SK-N-SH (cell line): ENCODE measurements at regions not wholly inside any gene's neighbourhood (a gene's known extent, or its start where the extent isn't known, plus 50 kb on each side); places are given as distances from the start of the nearest gene placed in this dataset.

Source experiments
- CTCF ChIA-PET: fragments of 300-600, 350-600 bp; formaldehyde crosslinking; extraction: SDS; loops from one replicate; lab custom pipeline; 2021; lab: Yijun Ruan, JAX
- POLR2A ChIA-PET: fragments of 350-600 bp; sonication (Branson Sonifier 250); formaldehyde crosslinking; extraction: SDS; loops from one replicate; lab custom pipeline; 2020; ENCODE audit warnings: antibody characterized with exemption, inconsistent platforms; lab: Yijun Ruan, JAX
- DNase-seq: peaks from one replicate; pipeline ENCODE4 v3.0.0; 2012
- H2AFZ ChIP-seq: fragments of 200-600 bp; sonication (generic); 2 replicates; pipeline ENCODE4 v1.8.1; 2016; ENCODE audit warnings: antibody characterized with exemption, mild to moderate bottlenecking, low read depth
- H3F3A ChIP-seq: fragments of 200-600 bp; sonication (generic); replicated peaks from 2 replicates; pipeline ENCODE3; 2016; ENCODE audit warnings: antibody characterized with exemption, mild to moderate bottlenecking; ENCODE audit not compliant: insufficient read depth
- H3K27ac ChIP-seq, 2 experiments: fragments of 200-500 bp in 1 of 2; fragments of 200-600 bp in 1 of 2; sonication (Bioruptor generic) in 1 of 2; sonication (generic), shearing (Covaris generic) in 1 of 2; 2 replicates each; pipeline versions ENCODE4 v1.5.1 to v1.6.1; 2014 to 2016; ENCODE audit warnings: low read depth in 2 of 2, inconsistent platforms in 1 of 2, low read length in 1 of 2, mild to moderate bottlenecking in 1 of 2, mixed read lengths in 1 of 2
- H3K27me3 ChIP-seq: fragments of 200-600 bp; sonication (generic), shearing (Covaris generic); 2 replicates; pipeline ENCODE4 v1.6.1; 2016; ENCODE audit warnings: mixed run types; ENCODE audit not compliant: insufficient read depth
- H3K36me3 ChIP-seq, 2 experiments: fragments of 200-500 bp in 1 of 2; fragments of 200-600 bp in 1 of 2; sonication (Bioruptor generic) in 1 of 2; sonication (generic) in 1 of 2; replicated peaks in 1 of 2; 2 replicates each; pipeline versions ENCODE3 to v1.5.1; 2014 to 2016; ENCODE audit warnings: low read length in 1 of 2, mild to moderate bottlenecking in 1 of 2; ENCODE audit not compliant: insufficient read depth in 2 of 2, control insufficient read depth in 1 of 2
- H3K4me1 ChIP-seq, 2 experiments: fragments of 200-500 bp in 1 of 2; fragments of 200-600 bp in 1 of 2; sonication (Bioruptor generic) in 1 of 2; sonication (generic), shearing (Covaris generic) in 1 of 2; 2 replicates each; pipeline versions ENCODE4 v1.5.1 to v1.6.1; 2014 to 2016; ENCODE audit warnings: low read depth in 1 of 2, low read length in 1 of 2, mixed run types in 1 of 2; ENCODE audit not compliant: insufficient read depth in 2 of 2, control insufficient read depth in 1 of 2
- H3K4me2 ChIP-seq: fragments of 200-600 bp; sonication (generic), shearing (Covaris generic); 2 replicates; pipeline ENCODE4 v1.6.1; 2017; ENCODE audit warnings: mixed run types
- H3K4me3 ChIP-seq, 2 experiments: fragments of 200-500 bp in 1 of 2; fragments of 200-600 bp in 1 of 2; sonication (Bioruptor generic) in 1 of 2; sonication (generic), shearing (Covaris generic) in 1 of 2; 2 replicates each; pipeline versions ENCODE4 v1.5.1 to v1.8.1; 2014 to 2016; ENCODE audit warnings: low read depth in 2 of 2, inconsistent platforms in 1 of 2, low read length in 1 of 2, mild to moderate bottlenecking in 1 of 2, mixed read lengths in 1 of 2, moderate library complexity in 1 of 2
- H3K79me2 ChIP-seq: fragments of 200-600 bp; sonication (generic); 2 replicates; pipeline ENCODE4 v1.8.1; 2017; ENCODE audit warnings: mild to moderate bottlenecking; ENCODE audit not compliant: insufficient read depth
- H3K9ac ChIP-seq: fragments of 200-600 bp; sonication (generic); 2 replicates; pipeline ENCODE4 v1.6.1; 2017; ENCODE audit warnings: mixed run types
- H3K9me2 ChIP-seq: fragments of 200-600 bp; sonication (generic); 2 replicates; pipeline ENCODE4 v1.6.1; 2017; ENCODE audit warnings: mixed run types
- H3K9me3 ChIP-seq: fragments of 200-600 bp; sonication (generic); 2 replicates; pipeline ENCODE4 v1.6.1; 2017; ENCODE audit warnings: mixed run types, mild to moderate bottlenecking, moderate library complexity
- H4K20me1 ChIP-seq: fragments of 200-600 bp; sonication (generic); 2 replicates; pipeline ENCODE4 v1.6.1; 2017; ENCODE audit warnings: mild to moderate bottlenecking, mixed run types; ENCODE audit not compliant: insufficient read depth
- CTCF ChIP-seq: fragments of 200-600 bp; sonication (generic); IDR thresholded peaks from 2 replicates; pipeline ENCODE4 v1.6.1; 2017; ENCODE audit warnings: antibody characterized with exemption, mild to moderate bottlenecking, moderate library complexity
- ELF1 ChIP-seq: IDR thresholded peaks from 2 replicates; pipeline ENCODE4 v1.4.0; 2012
- EZH2phosphoT487 ChIP-seq: fragments of 200-600 bp; sonication (generic); IDR thresholded peaks from 2 replicates; pipeline ENCODE4 v1.6.1; 2017; ENCODE audit warnings: low read depth, mixed run types, mild to moderate bottlenecking, antibody characterized with exemption, moderate library complexity, borderline replicate concordance
- FOSL2 ChIP-seq: IDR thresholded peaks from 2 replicates; pipeline ENCODE4 v1.4.0; 2012; ENCODE audit warnings: low read depth, mild to moderate bottlenecking, moderate library complexity, borderline replicate concordance
- FOXJ3 ChIP-seq: sonication (generic); formaldehyde crosslinking; IDR thresholded peaks from 2 replicates; pipeline ENCODE4 v1.5.1; 2020; ENCODE audit warnings: mild to moderate bottlenecking, missing genetic modification reagents
- GABPA ChIP-seq: IDR thresholded peaks from 2 replicates; pipeline ENCODE4 v1.4.0; 2012; ENCODE audit warnings: low read depth, mild to moderate bottlenecking
- MEF2A ChIP-seq: IDR thresholded peaks from 2 replicates; pipeline ENCODE4 v1.4.0; 2012; ENCODE audit warnings: low read depth, borderline replicate concordance
- MXI1 ChIP-seq: IDR thresholded peaks from 2 replicates; pipeline ENCODE4 v1.6.1; 2012; ENCODE audit warnings: mild to moderate bottlenecking, low read depth, low read length, improper control_type of control experiment
- NFIC ChIP-seq: IDR thresholded peaks from 2 replicates; pipeline ENCODE4 v1.4.0; 2012; ENCODE audit warnings: borderline replicate concordance
- NRF1 ChIP-seq: IDR thresholded peaks from 2 replicates; pipeline ENCODE4 v1.6.1; 2012; ENCODE audit warnings: low read depth, mild to moderate bottlenecking, low read length
- POLR2AphosphoS5 ChIP-seq: IDR thresholded peaks from 2 replicates; pipeline ENCODE4 v1.6.1; 2012; ENCODE audit warnings: low read depth, low read length
- RCOR1 ChIP-seq: fragments of 150-350 bp; IDR thresholded peaks from 2 replicates; pipeline ENCODE4 v1.6.1; 2017; ENCODE audit warnings: antibody characterized with exemption, low read length
- RFX5 ChIP-seq: IDR thresholded peaks from 2 replicates; pipeline ENCODE4 v1.6.1; 2012; ENCODE audit warnings: mild to moderate bottlenecking, improper control_type of control experiment, low read length
- RXRA ChIP-seq: IDR thresholded peaks from 2 replicates; pipeline ENCODE4 v1.4.0; 2012; ENCODE audit warnings: low read depth, mild to moderate bottlenecking, borderline replicate concordance
- TAF1 ChIP-seq: IDR thresholded peaks from 2 replicates; pipeline ENCODE4 v1.6.1; 2012; ENCODE audit warnings: low read depth, mild to moderate bottlenecking, low read length, moderate library complexity, borderline replicate concordance
- TCF12 ChIP-seq: IDR thresholded peaks from 2 replicates; pipeline ENCODE4 v1.4.0; 2012
- USF1 ChIP-seq: IDR thresholded peaks from 2 replicates; pipeline ENCODE4 v1.4.0; 2012; ENCODE audit warnings: low read depth, borderline replicate concordance
- YY1 ChIP-seq: IDR thresholded peaks from 2 replicates; pipeline ENCODE4 v1.4.0; 2012; ENCODE audit warnings: low read depth, mild to moderate bottlenecking
- ZBTB33 ChIP-seq: IDR thresholded peaks from 2 replicates; pipeline ENCODE4 v1.4.0; 2012; ENCODE audit warnings: low read depth, borderline replicate concordance
- whole genome bisulfite sequencing: methylation state at CpG from one replicate; pipeline ENCODE4 v1.1.6; 2017; ENCODE audit warnings: low lambda C conversion rate; 5-methylcytosine and 5-hydroxymethylcytosine counted together
- TF ChIP-seq, protein P1 (sequence below): IDR thresholded peaks from 2 replicates; pipeline ENCODE4 v1.6.1; 2012; ENCODE audit warnings: mild to moderate bottlenecking, low read depth, low read length, moderate library complexity

DNA sequence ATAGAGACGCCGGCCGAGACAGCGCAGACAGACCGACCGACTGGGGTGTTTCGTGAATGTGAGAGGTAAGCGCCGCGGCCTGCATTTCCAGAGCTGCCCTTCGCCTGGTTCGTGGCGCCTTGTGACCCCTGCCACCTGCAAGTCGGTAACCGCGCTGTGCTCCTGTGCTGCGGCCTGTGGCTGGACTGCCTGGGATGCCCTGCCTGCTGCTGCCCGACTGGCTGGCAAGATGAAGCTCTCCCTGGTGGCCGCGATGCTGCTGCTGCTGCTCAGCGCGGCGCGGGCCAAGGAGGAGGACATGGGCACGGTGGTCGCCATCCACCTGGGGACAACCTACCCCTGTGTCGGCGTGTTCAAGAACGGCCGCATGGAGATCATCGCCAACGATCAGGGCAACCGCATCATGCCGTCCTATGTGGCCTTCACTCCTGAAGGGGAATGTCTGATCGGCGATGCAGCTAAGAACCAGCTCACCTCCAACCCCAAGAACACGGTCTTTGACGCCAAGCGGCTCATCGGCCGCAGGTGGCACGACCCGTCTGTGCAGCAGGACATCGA lies 150.8 kb downstream of the RRAGC start:
- Histone ChIP-seq H3K9ac (no peak overlapping the region), H3K36me3 (no peaks in the 10 kb centered on the region), H3K4me1 (no peaks in the 10 kb centered on the region), H3K79me2 (no peaks in the 10 kb centered on the region), H3K9me3 (0 out of 2 replicates have a peak, but pooled peaks cover 5% of the 10 kb centered on the region), H4K20me1 (no peaks in the 10 kb centered on the region), H3K27me3 (no peaks in the 10 kb centered on the region), H3K27ac (no peak overlapping the region), H3K4me3 (no peak overlapping the region), H2AFZ (no peak overlapping the region), H3F3A (no peaks in the 10 kb centered on the region), H3K9me2 (no peaks in the 10 kb centered on the region), H3K4me2 (no peak overlapping the region)
- 60% methylated on average over 21 of the region's 44 CpGs for WGBS
- POLR2A ChIA-PET, result no interaction called here
- no peak for DNase-seq
- CTCF ChIA-PET, result no interaction called here
- TF ChIP-seq MEF2A (no peak), TCF12 (no peak), NFIC (no peak), YY1 (no peak), RFX5 (no peak), MXI1 (no peak), RXRA (no peak), TAF1 (no peak), EZH2phosphoT487 (no peak), USF1 (no peak), ZBTB33 (no peak), GABPA (no peak), FOSL2 (no peak), CTCF (no peak), NRF1 (no peak), ELF1 (no peak), POLR2AphosphoS5 (no peak), FOXJ3 (CRISPR knock-in tag) (no peak), RCOR1 (no peak)
- TF ChIP-seq, protein P1, sequence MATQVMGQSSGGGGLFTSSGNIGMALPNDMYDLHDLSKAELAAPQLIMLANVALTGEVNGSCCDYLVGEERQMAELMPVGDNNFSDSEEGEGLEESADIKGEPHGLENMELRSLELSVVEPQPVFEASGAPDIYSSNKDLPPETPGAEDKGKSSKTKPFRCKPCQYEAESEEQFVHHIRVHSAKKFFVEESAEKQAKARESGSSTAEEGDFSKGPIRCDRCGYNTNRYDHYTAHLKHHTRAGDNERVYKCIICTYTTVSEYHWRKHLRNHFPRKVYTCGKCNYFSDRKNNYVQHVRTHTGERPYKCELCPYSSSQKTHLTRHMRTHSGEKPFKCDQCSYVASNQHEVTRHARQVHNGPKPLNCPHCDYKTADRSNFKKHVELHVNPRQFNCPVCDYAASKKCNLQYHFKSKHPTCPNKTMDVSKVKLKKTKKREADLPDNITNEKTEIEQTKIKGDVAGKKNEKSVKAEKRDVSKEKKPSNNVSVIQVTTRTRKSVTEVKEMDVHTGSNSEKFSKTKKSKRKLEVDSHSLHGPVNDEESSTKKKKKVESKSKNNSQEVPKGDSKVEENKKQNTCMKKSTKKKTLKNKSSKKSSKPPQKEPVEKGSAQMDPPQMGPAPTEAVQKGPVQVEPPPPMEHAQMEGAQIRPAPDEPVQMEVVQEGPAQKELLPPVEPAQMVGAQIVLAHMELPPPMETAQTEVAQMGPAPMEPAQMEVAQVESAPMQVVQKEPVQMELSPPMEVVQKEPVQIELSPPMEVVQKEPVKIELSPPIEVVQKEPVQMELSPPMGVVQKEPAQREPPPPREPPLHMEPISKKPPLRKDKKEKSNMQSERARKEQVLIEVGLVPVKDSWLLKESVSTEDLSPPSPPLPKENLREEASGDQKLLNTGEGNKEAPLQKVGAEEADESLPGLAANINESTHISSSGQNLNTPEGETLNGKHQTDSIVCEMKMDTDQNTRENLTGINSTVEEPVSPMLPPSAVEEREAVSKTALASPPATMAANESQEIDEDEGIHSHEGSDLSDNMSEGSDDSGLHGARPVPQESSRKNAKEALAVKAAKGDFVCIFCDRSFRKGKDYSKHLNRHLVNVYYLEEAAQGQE, result no peak
